GM12878 (cell line): ENCODE measurements at regions not wholly inside any gene's neighbourhood (a gene's known extent, or its start where the extent isn't known, plus 50 kb on each side); places are given as distances from the start of the nearest gene placed in this dataset.

Source experiments
- ATAC-seq: fragments of 200-7000 bp; cut with Tn5 transposase; 3 replicates; pipeline ENCODE4 v1.9.1; 2020; ENCODE audit warnings: mild to moderate bottlenecking, moderate library complexity
- BruUV-seq: library from RNA; stranded (reverse); fragments of 400-500 nt; replicated peaks from 2 replicates; lab custom pipeline; 2021; lab: Mats Ljungman, UMichigan
- CTCF ChIA-PET: fragments of 300-600 bp; sonication (Branson Sonifier 250); formaldehyde crosslinking; extraction: SDS; loops from one replicate; lab custom pipeline; 2021; ENCODE audit warnings: inconsistent platforms; lab: Yijun Ruan, JAX
- POLR2A ChIA-PET: fragments of 350-600 bp; formaldehyde crosslinking; extraction: SDS; loops from one replicate; lab custom pipeline; 2021; ENCODE audit warnings: inconsistent platforms; lab: Charles Lee
- RAD21 ChIA-PET: fragments of 300-600 bp; sonication (Branson Sonifier 250); formaldehyde crosslinking; loops from one replicate; lab custom pipeline; 2023; ENCODE audit warnings: antibody characterized with exemption; ENCODE audit not compliant: unreplicated experiment; lab: Charles Lee
- SMC1A ChIA-PET: fragments of 300-600 bp; sonication (Branson Sonifier 250); formaldehyde crosslinking; loops from one replicate; lab custom pipeline; 2023; ENCODE audit not compliant: unreplicated experiment, uncharacterized antibody; lab: Charles Lee
- DNase-seq: peaks from one replicate; pipeline ENCODE4 v3.0.0-alpha.2; 2011; ENCODE audit warnings: low read depth, low spot score
- FAIRE-seq: peaks from 3 replicates; lab custom pipeline; 2011; peaks lifted over from hg19 to GRCh38; lab: Jason Lieb, UNC
- H2AFZ ChIP-seq: 2 replicates; pipeline ENCODE4 v1.6.0; 2011; ENCODE audit warnings: low read depth, low read length, control low read depth; ENCODE audit not compliant: control insufficient read depth
- H3K27ac ChIP-seq: 2 replicates; pipeline ENCODE4 v1.5.1; 2011; ENCODE audit warnings: control low read depth; ENCODE audit not compliant: control insufficient read depth, insufficient read depth
- H3K27me3 ChIP-seq, 2 experiments: replicated peaks in 1 of 2; 2 replicates each; pipeline versions ENCODE4 v1.6.0 to v1.6.1; 2011; ENCODE audit warnings: low read length in 1 of 2; ENCODE audit not compliant: control insufficient read depth in 2 of 2, insufficient read depth in 2 of 2
- H3K36me3 ChIP-seq, 2 experiments: 2 replicates each; pipeline ENCODE4 v1.5.1; 2011; ENCODE audit warnings: low read length in 1 of 2; ENCODE audit not compliant: control insufficient read depth in 2 of 2, insufficient read depth in 2 of 2
- H3K4me1 ChIP-seq: 2 replicates; pipeline ENCODE4 v1.6.1; 2011; ENCODE audit warnings: mild to moderate bottlenecking, low read length, moderate library complexity, mixed read lengths; ENCODE audit not compliant: control insufficient read depth, insufficient read depth
- H3K4me2 ChIP-seq: 2 replicates; pipeline ENCODE4 v1.6.0; 2011; ENCODE audit warnings: control low read depth; ENCODE audit not compliant: control insufficient read depth, insufficient read depth
- H3K4me3 ChIP-seq: fragments of 200-600 bp; sonication (generic); 2 replicates; pipeline ENCODE4 v1.5.1; 2016
- H3K79me2 ChIP-seq: 2 replicates; pipeline ENCODE4 v1.6.0; 2011; ENCODE audit warnings: low read length; ENCODE audit not compliant: control insufficient read depth, insufficient read depth
- H3K9ac ChIP-seq: 2 replicates; pipeline ENCODE4 v1.8.0; 2011; ENCODE audit warnings: low read length, control low read depth, mixed read lengths; ENCODE audit not compliant: control insufficient read depth, insufficient read depth
- H3K9me3 ChIP-seq: replicated peaks from 3 replicates; pipeline ENCODE4 v1.5.1; 2011; ENCODE audit warnings: mild to moderate bottlenecking, low read length; ENCODE audit not compliant: control insufficient read depth, insufficient read depth
- H4K20me1 ChIP-seq: 2 replicates; pipeline ENCODE4 v1.6.0; 2011; ENCODE audit not compliant: control insufficient read depth, insufficient read depth
- DPF2 ChIP-seq: fragments of 450-650 bp; IDR thresholded peaks from 2 replicates; pipeline ENCODE4 v1.6.1; 2017; ENCODE audit warnings: mild to moderate bottlenecking
- HDGF ChIP-seq: fragments of 450-650 bp; IDR thresholded peaks from 2 replicates; pipeline ENCODE4 v1.6.1; 2016; ENCODE audit warnings: antibody characterized with exemption
- KLF5 ChIP-seq: fragments of 450-650 bp; IDR thresholded peaks from 2 replicates; pipeline ENCODE4 v1.6.1; 2014; ENCODE audit warnings: mild to moderate bottlenecking; ENCODE audit not compliant: partially characterized antibody
- MYB ChIP-seq: fragments of 150-350 bp; IDR thresholded peaks from 2 replicates; pipeline ENCODE4 v1.6.1; 2014; ENCODE audit warnings: mild to moderate bottlenecking, low read depth, low read length, borderline replicate concordance
- MYC ChIP-seq: IDR thresholded peaks from 2 replicates; pipeline ENCODE4 v1.6.1; 2011; ENCODE audit warnings: mild to moderate bottlenecking, low read length, moderate library complexity, inconsistent platforms; ENCODE audit not compliant: insufficient read depth, insufficient replicate concordance, insufficient read length, severe bottlenecking
- RBBP5 ChIP-seq: fragments of 200-600 bp; sonication (generic); conservative IDR thresholded peaks from 2 replicates; pipeline ENCODE4 v1.6.1; 2016
- SMARCA5 ChIP-seq: fragments of 450-650 bp; IDR thresholded peaks from 2 replicates; pipeline ENCODE4 v1.6.1; 2017; ENCODE audit warnings: mild to moderate bottlenecking
- SREBF1 ChIP-seq: IDR thresholded peaks from 2 replicates; pipeline ENCODE4 v1.6.1; 2012; ENCODE audit warnings: mild to moderate bottlenecking, low read length
- TARDBP ChIP-seq: IDR thresholded peaks from 2 replicates; pipeline ENCODE4 v1.6.1; 2016; ENCODE audit warnings: borderline replicate concordance
- WRNIP1 ChIP-seq: IDR thresholded peaks from 2 replicates; pipeline ENCODE4 v1.6.1; 2011; ENCODE audit warnings: low read depth, low read length, improper control_type of control experiment, borderline replicate concordance
- ZBED1 ChIP-seq: IDR thresholded peaks from 2 replicates; pipeline ENCODE4 v1.6.1; 2016; ENCODE audit warnings: borderline replicate concordance
- ZBTB11 ChIP-seq: fragments of 450-650 bp; formaldehyde crosslinking; IDR thresholded peaks from 2 replicates; pipeline ENCODE4 v1.5.0; 2022; ENCODE audit warnings: mild to moderate bottlenecking, missing genetic modification characterization
- ZNF24 ChIP-seq: fragments of 450-650 bp; IDR thresholded peaks from 2 replicates; pipeline ENCODE4 v1.6.1; 2017; ENCODE audit warnings: antibody characterized with exemption, mild to moderate bottlenecking
- ZSCAN29 ChIP-seq: fragments of 450-650 bp; IDR thresholded peaks from 2 replicates; pipeline ENCODE4 v1.6.1; 2017; ENCODE audit warnings: mild to moderate bottlenecking, moderate library complexity
- WGBS: methylation state at CpG from one replicate; pipeline ENCODE4 v1.1.6; 2016; ENCODE audit warnings: low lambda C conversion rate; ENCODE audit not compliant: insufficient replicate concordance, insufficient coverage; ENCODE audit errors: missing lambda C conversion rate; 5-methylcytosine and 5-hydroxymethylcytosine counted together
- in situ Hi-C: fragments of 300-500 bp; cut with MboI; formaldehyde crosslinking; loops from 9 replicates; pipeline ENCODE4 v1.14.3; 2018; ENCODE audit warnings: mixed read lengths
- intact Hi-C: fragments of 100-400 bp; cut with micrococcal nuclease; formaldehyde crosslinking; loops from one replicate; pipeline ENCODE4 v1.14.2; 2022; ENCODE audit not compliant: unreplicated experiment
- TF ChIP-seq, protein P1 (sequence below): fragments of 450-650 bp; formaldehyde crosslinking; IDR thresholded peaks from 2 replicates; pipeline ENCODE4 v1.4.0; 2020; ENCODE audit warnings: mild to moderate bottlenecking, moderate library complexity
- TF ChIP-seq, protein P2 (sequence below): fragments of 450-650 bp; IDR thresholded peaks from 2 replicates; pipeline ENCODE4 v1.6.1; 2016; ENCODE audit warnings: mild to moderate bottlenecking, moderate library complexity, borderline replicate concordance

GRCh38 chr20:12112089-12112474, 194.4 kb downstream of the BTBD3 start:
- no peak for FAIRE-seq
- no peak overlapping the region for H2AFZ ChIP-seq
- TF ChIP-seq, protein P1, sequence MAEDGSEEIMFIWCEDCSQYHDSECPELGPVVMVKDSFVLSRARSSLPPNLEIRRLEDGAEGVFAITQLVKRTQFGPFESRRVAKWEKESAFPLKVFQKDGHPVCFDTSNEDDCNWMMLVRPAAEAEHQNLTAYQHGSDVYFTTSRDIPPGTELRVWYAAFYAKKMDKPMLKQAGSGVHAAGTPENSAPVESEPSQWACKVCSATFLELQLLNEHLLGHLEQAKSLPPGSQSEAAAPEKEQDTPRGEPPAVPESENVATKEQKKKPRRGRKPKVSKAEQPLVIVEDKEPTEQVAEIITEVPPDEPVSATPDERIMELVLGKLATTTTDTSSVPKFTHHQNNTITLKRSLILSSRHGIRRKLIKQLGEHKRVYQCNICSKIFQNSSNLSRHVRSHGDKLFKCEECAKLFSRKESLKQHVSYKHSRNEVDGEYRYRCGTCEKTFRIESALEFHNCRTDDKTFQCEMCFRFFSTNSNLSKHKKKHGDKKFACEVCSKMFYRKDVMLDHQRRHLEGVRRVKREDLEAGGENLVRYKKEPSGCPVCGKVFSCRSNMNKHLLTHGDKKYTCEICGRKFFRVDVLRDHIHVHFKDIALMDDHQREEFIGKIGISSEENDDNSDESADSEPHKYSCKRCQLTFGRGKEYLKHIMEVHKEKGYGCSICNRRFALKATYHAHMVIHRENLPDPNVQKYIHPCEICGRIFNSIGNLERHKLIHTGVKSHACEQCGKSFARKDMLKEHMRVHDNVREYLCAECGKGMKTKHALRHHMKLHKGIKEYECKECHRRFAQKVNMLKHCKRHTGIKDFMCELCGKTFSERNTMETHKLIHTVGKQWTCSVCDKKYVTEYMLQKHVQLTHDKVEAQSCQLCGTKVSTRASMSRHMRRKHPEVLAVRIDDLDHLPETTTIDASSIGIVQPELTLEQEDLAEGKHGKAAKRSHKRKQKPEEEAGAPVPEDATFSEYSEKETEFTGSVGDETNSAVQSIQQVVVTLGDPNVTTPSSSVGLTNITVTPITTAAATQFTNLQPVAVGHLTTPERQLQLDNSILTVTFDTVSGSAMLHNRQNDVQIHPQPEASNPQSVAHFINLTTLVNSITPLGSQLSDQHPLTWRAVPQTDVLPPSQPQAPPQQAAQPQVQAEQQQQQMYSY, result no peak
- no peak for TF ChIP-seq DPF2
- TF ChIP-seq ZBTB11, result no peak
- TF ChIP-seq MYC, result no peak
- no peak for TF ChIP-seq RBBP5
- TF ChIP-seq KLF5, result no peak
- TF ChIP-seq ZNF24, result no peak
- TF ChIP-seq ZBED1, result no peak
- TF ChIP-seq SMARCA5, result no peak
- TF ChIP-seq MYB, result no peak
- no peak for TF ChIP-seq WRNIP1
- TF ChIP-seq TARDBP, result no peak
- TF ChIP-seq SREBF1, result no peak
- no peak for TF ChIP-seq ZSCAN29
- TF ChIP-seq, protein P2, sequence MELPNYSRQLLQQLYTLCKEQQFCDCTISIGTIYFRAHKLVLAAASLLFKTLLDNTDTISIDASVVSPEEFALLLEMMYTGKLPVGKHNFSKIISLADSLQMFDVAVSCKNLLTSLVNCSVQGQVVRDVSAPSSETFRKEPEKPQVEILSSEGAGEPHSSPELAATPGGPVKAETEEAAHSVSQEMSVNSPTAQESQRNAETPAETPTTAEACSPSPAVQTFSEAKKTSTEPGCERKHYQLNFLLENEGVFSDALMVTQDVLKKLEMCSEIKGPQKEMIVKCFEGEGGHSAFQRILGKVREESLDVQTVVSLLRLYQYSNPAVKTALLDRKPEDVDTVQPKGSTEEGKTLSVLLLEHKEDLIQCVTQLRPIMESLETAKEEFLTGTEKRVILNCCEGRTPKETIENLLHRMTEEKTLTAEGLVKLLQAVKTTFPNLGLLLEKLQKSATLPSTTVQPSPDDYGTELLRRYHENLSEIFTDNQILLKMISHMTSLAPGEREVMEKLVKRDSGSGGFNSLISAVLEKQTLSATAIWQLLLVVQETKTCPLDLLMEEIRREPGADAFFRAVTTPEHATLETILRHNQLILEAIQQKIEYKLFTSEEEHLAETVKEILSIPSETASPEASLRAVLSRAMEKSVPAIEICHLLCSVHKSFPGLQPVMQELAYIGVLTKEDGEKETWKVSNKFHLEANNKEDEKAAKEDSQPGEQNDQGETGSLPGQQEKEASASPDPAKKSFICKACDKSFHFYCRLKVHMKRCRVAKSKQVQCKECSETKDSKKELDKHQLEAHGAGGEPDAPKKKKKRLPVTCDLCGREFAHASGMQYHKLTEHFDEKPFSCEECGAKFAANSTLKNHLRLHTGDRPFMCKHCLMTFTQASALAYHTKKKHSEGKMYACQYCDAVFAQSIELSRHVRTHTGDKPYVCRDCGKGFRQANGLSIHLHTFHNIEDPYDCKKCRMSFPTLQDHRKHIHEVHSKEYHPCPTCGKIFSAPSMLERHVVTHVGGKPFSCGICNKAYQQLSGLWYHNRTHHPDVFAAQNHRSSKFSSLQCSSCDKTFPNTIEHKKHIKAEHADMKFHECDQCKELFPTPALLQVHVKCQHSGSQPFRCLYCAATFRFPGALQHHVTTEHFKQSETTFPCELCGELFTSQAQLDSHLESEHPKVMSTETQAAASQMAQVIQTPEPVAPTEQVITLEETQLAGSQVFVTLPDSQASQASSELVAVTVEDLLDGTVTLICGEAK, result no peak
- TF ChIP-seq HDGF, result no peak

More at GRCh38 chr20:12112089-12112474, 194.4 kb downstream of the BTBD3 start:
- H3K79me2 ChIP-seq, result no peaks in the 10 kb centered on the region
- no peaks in the 10 kb centered on the region for H3K9me3 ChIP-seq
- in situ Hi-C loops (no loop called here), intact Hi-C loops (no loop called here)
- ChIA-PET RAD21 (no interaction called here), CTCF (no interaction called here), SMC1A (interaction anchor here (0.9 kb wide), 1 partner anchor 199 kb away, joined by 3 read pairs; no protein-coding TSS in a partner anchor), POLR2A (no interaction called here)
- ATAC-seq, result no peak
- no peak overlapping the region for H3K9ac ChIP-seq
- H4K20me1 ChIP-seq, result no peaks in the 10 kb centered on the region
- 40% methylated on average over 4 of the region's 4 CpGs for WGBS
- H3K27me3 ChIP-seq, result no peaks in the 10 kb centered on the region
- H3K36me3 ChIP-seq, result no peaks in the 10 kb centered on the region
- no peak overlapping the region for H3K27ac ChIP-seq
- no peak for DNase-seq
- H3K4me2 ChIP-seq, result no peak overlapping the region
- H3K4me3 ChIP-seq, result no peak overlapping the region
- no peaks in the 10 kb centered on the region for H3K4me1 ChIP-seq
- no TSS peak for BruUV-seq
